GM12874 (cell line): ENCODE measurements at regions not wholly inside any gene's neighbourhood (a gene's known extent, or its start where the extent isn't known, plus 50 kb on each side); places are given as distances from the start of the nearest gene placed in this dataset.

Experiments
- TF ChIP-seq, protein P1 (sequence below): IDR thresholded peaks from 2 replicates; pipeline ENCODE4 v1.5.1; 2011; ENCODE audit warnings: low read depth, mild to moderate bottlenecking, control low read depth, low read length, moderate library complexity; ENCODE audit not compliant: insufficient read depth

DNA sequence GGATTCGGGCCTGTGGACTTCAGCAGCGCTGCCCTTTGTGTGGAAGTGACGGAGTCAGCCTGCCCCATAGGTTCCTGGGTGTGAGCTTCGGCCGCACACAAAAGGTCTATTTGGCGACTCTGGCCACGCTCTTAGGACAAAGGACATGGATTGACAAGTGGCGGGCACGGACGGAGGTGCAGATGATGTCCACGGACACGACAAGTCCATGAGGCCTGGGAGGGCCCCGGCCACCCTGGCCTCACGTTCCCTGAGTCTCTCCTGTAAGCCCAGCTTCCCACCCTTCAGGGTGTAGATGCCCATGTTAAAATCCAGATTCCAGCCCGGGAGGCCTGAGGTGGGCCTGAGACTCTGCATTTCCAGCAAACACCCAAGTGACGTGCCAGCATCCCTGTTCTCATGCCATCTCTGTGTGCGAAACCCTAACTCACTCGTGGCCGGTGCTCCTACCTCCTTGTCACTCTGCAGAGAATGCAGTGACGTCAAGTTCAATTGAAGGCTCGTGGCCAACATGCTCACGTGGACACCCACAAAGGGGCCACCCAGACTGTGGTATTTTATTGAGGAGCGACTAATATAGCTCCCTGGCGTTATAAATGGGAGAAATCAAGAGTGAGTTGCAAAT lies 111.7 kb downstream of the RTP5 start:
- TF ChIP-seq, protein P1, sequence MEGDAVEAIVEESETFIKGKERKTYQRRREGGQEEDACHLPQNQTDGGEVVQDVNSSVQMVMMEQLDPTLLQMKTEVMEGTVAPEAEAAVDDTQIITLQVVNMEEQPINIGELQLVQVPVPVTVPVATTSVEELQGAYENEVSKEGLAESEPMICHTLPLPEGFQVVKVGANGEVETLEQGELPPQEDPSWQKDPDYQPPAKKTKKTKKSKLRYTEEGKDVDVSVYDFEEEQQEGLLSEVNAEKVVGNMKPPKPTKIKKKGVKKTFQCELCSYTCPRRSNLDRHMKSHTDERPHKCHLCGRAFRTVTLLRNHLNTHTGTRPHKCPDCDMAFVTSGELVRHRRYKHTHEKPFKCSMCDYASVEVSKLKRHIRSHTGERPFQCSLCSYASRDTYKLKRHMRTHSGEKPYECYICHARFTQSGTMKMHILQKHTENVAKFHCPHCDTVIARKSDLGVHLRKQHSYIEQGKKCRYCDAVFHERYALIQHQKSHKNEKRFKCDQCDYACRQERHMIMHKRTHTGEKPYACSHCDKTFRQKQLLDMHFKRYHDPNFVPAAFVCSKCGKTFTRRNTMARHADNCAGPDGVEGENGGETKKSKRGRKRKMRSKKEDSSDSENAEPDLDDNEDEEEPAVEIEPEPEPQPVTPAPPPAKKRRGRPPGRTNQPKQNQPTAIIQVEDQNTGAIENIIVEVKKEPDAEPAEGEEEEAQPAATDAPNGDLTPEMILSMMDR, result no peak

DNA sequence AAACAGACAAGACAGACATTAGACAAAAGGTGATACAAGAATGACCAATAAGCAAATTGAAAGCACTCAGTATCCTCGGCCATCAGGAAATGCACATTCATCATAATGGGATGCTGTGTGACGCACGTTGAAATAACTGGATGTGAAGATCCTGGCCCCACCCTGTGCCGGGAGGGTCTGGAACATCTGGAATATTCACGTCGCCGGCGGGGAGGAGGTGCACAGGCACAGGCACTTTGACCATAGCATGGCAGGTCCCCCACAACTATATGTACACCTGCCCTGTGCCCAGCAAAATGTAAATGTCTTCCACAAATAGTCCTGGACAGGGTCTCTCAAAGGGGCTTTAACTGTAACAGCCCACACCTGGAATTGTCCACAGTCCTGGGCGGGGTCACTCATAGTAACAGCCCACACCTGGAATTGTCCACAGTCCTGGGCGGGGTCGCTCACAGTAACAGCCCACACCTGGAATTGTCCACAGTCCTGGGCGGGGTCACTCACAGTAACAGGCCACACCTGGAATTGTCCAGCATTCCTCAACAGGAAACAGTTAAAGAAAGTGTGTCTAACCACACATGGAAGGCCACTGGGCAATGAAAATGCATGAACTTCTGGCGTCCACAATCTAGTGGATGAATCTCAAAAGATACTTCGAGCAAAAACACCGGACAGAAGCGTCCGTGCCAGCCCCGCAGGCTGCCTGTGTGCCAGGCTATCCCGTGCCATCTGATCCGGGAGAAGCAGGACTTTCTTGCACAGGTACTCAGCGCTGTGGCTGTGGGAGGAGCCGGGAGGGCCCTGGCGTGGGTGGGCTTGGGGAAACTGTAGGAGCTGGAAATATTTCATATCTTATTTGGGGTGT lies 113.4 kb downstream of the RTP5 start:
- TF ChIP-seq, protein P1, result no peak

DNA sequence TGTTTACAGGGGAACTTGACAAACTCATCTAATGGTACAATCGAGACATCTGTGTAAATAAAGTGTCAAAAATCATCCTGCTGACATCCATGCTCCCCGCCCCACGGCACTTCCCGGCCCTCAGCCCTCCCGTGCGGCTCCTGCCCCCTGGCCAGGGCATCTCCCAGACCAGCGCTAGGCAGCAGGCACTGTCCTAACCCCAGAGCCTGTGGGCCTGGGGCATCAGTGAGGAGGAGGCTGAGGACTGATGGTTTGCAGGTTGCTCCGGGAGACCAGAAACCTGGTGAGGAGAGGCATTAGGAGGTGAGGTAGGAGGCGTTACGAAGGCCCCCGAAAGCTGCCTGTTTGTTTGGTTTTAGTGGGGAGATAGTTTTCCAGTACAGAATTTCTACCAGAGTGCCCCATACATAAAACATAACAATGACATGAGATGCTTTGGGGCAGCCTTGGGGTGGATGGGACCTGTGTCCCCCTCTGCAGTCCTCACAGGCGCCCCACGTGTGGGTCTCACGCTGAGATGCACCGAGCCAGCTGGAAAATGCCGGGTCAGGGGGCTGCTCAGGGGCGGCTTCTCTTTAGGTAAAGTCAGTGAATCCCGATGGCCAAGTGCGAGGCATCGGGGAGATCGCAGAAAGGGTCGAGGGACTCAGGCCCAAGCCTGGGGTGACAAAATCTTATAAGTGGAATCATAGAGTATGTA lies 114.2 kb downstream of the RTP5 start:
- TF ChIP-seq, protein P1, result no peak

DNA sequence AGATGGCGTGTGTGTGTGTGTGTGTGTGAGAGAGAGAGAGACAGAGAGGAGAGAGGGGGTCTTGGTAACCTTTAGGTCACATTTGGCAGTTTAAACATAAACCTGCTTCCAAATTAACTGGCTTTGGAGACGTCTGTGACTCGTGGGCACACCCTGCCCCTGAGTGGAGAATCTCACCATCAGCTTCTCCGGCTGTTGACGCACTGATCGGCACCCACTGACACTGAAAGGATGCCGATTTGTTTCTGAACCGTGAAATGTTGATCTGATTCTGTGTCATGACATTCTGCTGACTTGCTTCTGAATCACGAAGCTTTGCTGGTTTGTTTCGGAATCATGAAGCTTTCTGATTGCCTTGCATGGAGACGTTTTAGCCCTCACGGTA lies 114.7 kb downstream of the RTP5 start:
- TF ChIP-seq, protein P1, result no peak

DNA sequence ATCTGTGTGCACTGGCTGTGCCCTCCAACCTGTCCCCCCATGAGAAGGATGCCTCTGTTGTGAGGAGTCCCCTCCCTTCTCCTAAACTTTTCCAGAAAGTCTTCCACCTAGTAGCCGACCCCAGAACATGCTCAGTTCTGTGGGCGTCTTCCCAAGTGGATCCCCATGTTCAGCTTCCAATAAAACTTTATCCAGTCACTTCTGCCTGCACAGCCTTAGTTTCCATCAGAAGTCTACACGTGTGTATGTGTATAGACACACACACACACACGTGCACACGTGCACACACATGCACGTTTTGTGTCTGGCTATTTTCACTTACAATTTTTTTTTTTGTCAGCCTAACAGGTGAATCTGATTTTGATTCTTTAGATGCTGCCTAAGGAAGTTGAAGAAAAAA lies 115.1 kb downstream of the RTP5 start:
- TF ChIP-seq, protein P1, result no peak

DNA sequence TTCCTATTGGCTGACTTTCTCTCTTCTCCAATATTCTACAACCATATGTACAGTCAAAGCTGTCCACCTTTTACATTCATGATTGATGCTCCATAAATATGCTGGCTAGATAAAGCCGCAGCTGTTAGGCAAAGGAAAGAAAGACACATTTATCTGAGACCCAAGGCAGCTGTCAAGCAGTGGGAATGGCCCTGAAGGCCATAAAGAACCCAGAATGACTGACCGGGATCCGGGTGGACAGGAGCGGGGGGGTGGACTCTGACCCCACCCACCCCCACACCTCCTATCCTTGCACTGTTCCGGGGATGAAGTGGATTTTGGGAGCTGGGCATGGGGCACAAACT lies 116.4 kb downstream of the RTP5 start:
- TF ChIP-seq, protein P1, result no peak
